ENCODE measurements at regions not wholly inside any gene's neighbourhood (a gene's known extent, or its start where the extent isn't known, plus 50 kb on each side); places are given as distances from the start of the nearest gene placed in this dataset.

DNA sequence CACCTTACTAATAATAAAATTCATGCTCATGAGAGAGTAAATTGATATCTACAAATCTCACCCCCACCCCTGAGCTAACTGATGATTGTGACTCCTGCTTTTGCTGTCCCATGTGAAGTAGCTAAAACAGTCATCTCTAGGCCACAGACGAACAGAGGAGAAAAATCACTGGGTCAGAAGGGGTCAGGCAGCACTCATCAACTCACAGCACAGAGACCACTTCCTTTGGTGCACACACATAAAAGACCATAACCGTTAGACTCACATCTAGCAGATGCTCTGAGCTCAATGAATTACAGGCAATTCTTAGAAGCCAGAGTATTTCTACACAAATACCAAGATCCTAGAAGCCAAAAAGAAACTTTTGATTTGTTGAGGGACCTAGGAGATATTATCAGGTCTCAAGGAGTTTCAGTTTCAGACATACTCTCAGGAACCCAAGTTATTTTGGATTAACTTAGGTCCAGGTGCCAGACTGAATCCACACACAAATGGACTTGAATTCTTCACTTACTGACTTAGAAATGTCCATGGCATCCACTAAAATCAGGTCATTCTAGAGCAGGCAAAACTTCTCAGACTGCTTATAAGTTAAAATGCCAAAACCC lies 65.0 kb upstream of the TES start:
- DNase-seq, result no peak

DNA sequence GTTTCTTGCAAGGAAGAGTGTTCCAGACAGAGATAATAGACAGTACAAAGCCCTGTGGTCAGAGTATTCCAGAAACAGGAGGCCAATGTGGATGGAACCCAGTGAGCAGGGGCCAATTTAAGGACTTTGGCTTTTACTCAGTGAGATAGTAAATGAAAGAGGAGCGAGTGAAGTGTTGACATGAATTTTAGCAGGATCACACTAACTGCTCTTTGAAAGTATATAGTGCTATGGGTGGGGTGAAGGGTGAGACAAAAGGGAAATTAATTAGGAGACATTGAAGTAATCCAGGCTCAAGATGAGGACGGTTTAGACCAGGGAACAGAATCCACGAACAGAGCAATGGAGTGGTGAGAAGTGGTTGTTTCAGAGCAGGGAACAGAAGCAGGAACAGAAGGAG lies 62.2 kb upstream of the TES start:
- no peak for DNase-seq

DNA sequence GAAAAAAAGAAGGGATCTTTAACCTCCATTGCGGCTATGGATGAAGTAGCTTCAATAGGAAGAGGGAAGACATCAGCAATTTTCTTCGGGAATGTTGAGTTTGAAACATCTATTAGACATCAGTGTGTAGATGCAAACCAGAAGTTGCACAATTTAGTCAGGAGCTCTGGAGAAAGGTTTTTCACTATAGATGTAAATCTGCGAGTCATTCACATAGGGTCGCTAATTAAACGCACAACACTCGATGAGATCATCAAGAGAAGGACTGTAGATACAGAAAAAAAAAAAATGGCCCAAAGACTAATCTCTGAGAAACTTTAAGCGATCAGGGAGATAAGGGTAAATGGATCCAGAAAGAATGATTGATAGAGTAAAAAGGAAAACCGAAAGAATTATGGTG lies 61.7 kb upstream of the TES start:
- no peak for DNase-seq

DNA sequence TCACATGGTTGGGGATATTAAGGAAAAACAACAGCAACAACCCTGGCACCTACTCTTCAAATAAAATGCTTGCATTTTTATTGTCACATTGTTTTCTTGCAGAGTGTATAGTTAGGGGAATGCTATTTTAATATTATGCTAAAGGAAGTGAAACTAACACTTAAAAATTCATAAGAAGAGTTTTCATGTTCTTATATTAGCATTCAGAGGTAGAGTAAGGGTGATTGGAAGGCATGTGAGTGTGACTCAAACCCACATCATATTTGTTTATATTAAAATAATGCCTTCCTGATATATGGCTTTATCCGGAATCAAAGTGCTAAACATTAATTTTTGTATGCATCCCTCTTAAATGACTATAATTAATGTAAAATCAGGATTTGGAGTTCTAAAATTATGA lies 59.8 kb upstream of the TES start:
- DNase-seq, result no peak

DNA sequence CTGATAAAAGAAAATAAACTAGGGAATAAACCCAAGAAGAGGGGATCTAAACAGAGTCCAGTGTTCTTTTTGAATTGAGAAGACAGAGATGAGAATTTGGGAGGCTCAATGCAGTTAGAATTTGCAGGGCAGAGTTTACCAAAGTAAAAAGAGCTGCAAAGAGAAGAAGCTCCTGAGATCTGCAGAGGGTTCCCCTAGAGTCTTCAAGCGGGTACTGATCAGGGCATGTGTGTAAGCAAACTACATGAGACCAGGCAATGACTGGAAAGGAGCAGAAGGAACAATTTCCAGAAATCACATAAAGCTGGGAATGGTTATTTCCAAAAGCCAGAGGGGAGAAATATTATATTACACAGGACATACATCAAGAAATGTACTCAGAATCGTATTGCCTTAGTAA lies 58.1 kb upstream of the TES start:
- DNase-seq, result no peak

DNA sequence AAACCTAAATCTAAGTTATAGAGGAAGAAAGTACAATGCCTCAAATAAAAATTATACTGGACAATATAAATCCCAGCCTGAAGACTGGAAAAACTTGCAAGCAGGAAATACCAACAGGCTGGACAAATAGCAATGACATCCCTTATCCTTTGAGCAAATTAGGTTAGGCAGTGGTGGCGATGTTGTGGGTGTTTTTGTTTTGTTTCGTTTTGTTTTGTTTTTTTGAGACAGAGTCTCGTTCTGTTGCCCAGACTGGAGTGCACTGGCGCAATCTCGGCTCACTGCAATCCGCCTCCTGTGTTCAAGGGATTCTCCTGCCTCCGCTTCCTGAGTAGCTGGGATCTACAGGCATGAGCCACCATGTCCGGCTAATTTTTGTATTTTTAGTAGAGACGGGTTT lies 57.3 kb upstream of the TES start:
- no peak for DNase-seq

DNA sequence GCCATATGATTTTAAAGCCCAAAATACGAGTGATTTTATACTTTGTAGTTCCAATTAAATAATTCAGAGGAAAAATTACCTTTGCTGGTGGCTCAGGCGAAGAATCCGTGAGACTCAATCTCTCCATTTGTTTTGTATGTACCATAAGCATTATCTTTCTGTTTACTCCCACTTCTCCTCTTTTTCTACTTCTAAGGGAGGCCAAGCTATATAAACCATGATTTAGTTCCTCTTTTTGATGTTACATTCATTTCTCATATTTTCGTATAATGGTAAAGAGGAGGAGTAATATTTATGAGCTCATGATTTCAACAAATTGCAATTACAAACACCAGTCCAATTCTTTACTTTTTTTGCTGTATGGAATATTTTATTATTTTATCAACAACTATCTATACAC lies 50.6 kb upstream of the TES start:
- no peak for DNase-seq
